Stomach (tissue), 4 donors: ENCODE measurements at regions not wholly inside any gene's neighbourhood (a gene's known extent, or its start where the extent isn't known, plus 50 kb on each side); places are given as distances from the start of the nearest gene placed in this dataset.

Experiments used
- CTCF ChIP-seq, 7 experiments: fragments of 450-650 bp in 4 of 7; fragments of 200-600 bp in 3 of 7; sonication (generic) in 3 of 7; IDR thresholded peaks; one replicate each; pipeline ENCODE4 v1.5.1; 2016 to 2019; ENCODE audit warnings: antibody characterized with exemption in 7 of 7, control low read depth in 2 of 7, mild to moderate bottlenecking in 1 of 7
- POLR2AphosphoS5 ChIP-seq, 3 donors: sonication (generic); formaldehyde crosslinking; IDR thresholded peaks; one replicate each; pipeline ENCODE4 v1.6.1; 2016; ENCODE audit warnings: antibody characterized with exemption in 3 of 3

- TF ChIP-seq CTCF (IDR thresholded peaks at IDR 0.05) (no peak), POLR2AphosphoS5 (IDR thresholded peaks at IDR 0.05) (no peak)
These were observed 109.7 kb downstream of the BASP1 start for GRCh38 chr5:17327048-17327625.
